ENCODE measurements at regions not wholly inside any gene's neighbourhood (a gene's known extent, or its start where the extent isn't known, plus 50 kb on each side); places are given as distances from the start of the nearest gene placed in this dataset.
"Not testable (repeated sequence)": the region's sequence is repeated elsewhere in the genome, so short reads cannot be mapped to it uniquely, and the experiment has no call there.

- DNase-seq: no peak
These were observed 266.3 kb downstream of the FOXL1 start for GRCh38 chr16:86844695-86845094.

DNA sequence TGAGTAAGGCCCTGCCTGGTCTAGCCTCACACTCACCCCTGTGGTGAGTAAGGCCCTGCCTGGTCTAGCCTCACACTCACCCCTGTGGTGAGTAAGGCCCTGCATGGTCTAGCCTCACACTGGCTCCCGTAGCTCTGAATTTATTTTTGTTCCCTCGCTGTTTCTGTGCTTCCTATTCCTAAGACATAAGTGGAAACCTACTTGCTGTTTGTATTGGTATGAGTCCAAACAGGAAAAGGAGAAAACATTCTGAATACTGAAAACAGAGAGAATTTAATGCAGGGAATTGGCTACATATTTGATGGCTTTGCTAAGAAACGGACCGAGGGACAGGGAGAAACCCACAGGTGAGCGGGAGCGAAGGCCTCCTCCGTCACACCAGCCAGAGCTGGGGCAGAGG, 267.8 kb downstream of the FOXL1 start:
- DNase-seq: no peak

GRCh38 chr16:86848821-86849220, 270.5 kb downstream of the FOXL1 start:
- DNase-seq: no peak

DNA sequence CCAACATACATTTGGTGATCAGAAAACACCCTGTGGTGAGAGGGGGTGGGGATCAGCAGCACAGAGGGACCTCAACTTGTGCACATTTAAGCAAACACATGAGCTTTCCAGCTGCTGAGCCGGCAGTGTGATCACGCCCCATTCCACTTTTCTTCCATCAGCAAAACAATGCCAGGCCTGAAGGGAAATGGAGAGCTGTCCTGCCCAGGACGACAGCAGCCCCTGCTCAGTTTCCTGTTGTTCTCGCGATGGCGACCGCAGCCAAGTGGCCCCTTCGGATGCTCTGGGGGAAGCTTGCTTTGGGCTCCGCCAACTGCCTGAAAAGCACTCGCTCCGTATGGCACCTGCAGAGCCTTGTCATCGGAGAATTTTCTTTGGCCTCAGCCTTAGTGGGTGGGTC, 272.3 kb downstream of the FOXL1 start:
- DNase-seq: no peak

- DNase-seq: no peak
These were observed 273.8 kb downstream of the FOXL1 start for GRCh38 chr16:86852135-86852534.

GRCh38 chr16:86854058-86854621, 275.8 kb downstream of the FOXL1 start:
- DNase-seq: no peak

DNA sequence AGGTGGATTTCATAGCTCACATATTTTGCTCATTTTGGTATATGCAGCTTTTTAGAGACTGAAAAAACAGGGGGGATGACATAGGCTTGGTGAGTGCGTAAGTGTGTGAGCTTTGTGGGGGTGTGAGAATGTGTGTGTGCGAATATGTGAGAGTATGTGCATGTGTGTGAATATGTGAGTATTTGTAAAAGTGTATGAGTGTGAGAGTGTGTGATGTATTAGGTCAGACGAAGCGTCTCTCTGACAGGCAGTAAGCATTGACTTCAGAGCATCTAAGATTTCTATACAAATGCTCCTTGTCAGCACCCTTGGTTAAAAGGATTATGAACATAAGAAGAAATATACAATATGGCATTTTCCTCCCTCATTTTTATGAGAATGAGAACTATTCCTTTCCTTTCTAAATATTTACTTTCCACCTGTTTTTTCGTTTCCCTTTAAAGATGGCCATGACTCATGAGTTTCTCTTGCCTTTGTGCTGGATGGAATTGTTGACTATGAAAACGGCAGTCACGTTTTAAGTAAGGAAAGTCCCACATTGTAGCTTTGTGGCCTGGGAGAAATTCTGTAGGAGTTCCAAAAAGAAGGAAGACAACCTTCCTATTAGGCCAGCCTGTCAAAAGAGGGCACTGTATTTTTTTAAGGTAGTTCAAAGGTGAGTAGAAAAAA, 276.4 kb downstream of the FOXL1 start:
- no peak for DNase-seq

GRCh38 chr16:86856946-86857586, 278.7 kb downstream of the FOXL1 start:
- DNase-seq: no peak

GRCh38 chr16:86857807-86858206, 279.5 kb downstream of the FOXL1 start:
- DNase-seq: no peak

- no peak for DNase-seq
These were observed 280.2 kb downstream of the FOXL1 start for GRCh38 chr16:86858501-86858900.

- DNase-seq: not testable (repeated sequence)
These were observed 283.0 kb downstream of the FOXL1 start for GRCh38 chr16:86861270-86861858.

GRCh38 chr16:86862595-86863280, 284.4 kb downstream of the FOXL1 start:
- no peak for DNase-seq

GRCh38 chr16:86863609-86864008, 285.3 kb downstream of the FOXL1 start:
- DNase-seq: no peak

- no peak for DNase-seq
These were observed 286.2 kb downstream of the FOXL1 start for GRCh38 chr16:86864586-86864985.

DNA sequence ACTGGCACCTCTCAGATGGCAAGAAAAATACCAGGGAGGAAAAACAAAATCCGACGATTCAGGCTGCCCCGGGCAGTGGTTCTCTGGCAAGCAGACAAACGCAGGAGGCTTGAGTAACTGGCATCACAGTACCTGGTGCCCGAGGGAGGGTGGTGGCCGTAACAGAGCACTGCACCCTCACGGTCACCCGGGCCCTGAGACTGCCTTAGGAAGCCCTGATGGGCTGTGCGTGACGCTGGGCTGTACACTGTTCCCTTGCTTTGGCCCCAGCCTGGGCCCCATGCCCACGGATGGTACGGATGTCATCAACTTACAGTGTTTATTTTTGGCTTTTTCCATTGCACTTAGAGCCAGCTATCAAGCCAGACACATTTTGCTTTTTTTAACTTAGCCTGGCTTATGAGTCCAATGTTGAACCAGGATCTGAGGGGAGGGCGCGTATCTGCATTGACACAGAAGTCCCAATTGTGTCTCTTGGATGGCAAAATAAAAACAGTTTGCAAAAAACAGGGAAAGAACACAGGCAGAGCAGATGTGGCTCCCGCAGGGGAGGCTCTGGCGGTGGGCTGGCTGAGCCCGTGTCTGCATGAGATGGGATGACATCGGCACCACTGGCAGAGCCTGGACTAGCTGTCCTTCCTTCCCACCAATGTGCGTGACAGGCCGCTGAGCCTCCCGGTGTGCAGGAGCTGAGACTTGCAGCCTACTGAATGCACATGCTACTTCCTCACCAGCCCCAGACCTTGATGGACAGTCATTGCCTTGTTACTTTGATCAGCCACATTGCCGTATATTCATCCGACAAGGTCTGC, 287.7 kb downstream of the FOXL1 start:
- DNase-seq: no peak

- no peak for DNase-seq
These were observed 288.8 kb downstream of the FOXL1 start for GRCh38 chr16:86866986-86867722.

GRCh38 chr16:86868070-86868469, 289.7 kb downstream of the FOXL1 start:
- DNase-seq: no peak

DNA sequence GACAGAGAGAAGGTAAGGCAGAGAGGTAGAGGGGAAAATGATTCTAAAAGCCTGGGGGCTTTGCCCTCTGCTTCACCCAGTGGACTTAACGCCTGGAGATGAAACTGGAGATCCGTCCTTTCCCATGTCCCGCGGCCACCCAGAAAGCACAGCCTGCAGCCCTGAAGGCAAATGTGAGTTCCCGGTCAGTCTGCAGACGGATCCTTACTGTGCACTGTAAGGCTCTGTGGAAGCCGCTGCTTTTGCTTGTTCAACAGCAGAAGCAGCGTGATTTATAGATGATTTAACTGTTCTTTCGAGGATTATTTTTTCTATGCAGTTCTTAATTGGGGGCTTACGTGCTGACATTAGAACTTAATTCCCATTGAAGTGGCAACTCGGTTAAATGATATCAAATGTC, 290.4 kb downstream of the FOXL1 start:
- no peak for DNase-seq

GRCh38 chr16:86869288-86870022, 291.1 kb downstream of the FOXL1 start:
- DNase-seq: no peak

- no peak for DNase-seq
These were observed 292.0 kb downstream of the FOXL1 start for GRCh38 chr16:86870380-86870779.

GRCh38 chr16:86872131-86872530, 293.8 kb downstream of the FOXL1 start:
- no peak for DNase-seq
